ENCODE measurements at regions not wholly inside any gene's neighbourhood (a gene's known extent, or its start where the extent isn't known, plus 50 kb on each side); places are given as distances from the start of the nearest gene placed in this dataset.

DNA sequence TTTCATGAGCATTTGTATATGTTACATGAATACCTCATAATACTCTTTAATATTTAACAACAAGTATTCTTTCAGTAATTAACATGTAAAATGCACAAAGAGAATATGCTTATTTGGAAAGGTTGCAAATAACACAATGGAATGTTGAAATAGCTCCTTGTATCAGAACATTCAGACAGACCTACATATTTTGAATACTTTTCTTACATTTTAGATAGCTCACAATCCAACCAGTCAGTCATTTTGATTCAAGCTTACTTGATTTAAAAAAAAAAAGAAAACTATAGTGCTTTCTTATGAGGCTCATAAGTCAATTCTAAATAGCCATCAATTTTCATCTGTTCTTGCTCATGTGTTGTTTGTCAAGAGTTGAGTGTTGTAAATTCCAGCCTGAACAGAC, 518.8 kb downstream of the ADGRL2 start:
- no peak for DNase-seq

GRCh38 chr1:82318921-82319320, 518.2 kb downstream of the ADGRL2 start:
- no peak for DNase-seq

- DNase-seq = no peak
Measured at GRCh38 chr1:82318265-82318664, 517.5 kb downstream of the ADGRL2 start.

DNA sequence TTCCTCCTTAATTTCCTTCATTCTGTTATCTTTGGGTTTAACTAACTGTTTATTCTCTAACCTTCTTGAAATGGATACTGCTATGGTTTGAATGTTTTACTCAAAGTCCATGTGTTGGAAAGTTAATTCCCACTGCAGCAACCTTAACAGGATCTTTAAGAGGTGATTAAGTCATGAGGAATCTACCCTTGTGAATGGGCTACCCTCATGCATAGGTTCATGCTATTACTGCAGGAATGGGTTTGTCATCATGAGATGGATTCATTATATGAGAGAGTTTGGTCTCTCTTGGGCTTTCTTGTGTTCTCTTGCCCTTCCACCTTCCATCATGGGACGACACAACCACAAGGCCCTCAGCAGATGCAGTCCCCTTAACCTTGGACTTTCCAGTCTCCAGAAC, 516.9 kb downstream of the ADGRL2 start:
- DNase-seq = no peak

GRCh38 chr1:82299656-82300055, 498.9 kb downstream of the ADGRL2 start:
- no peak for DNase-seq

GRCh38 chr1:82299056-82299455, 498.3 kb downstream of the ADGRL2 start:
- peak in 1 of 56 donors; percentile 1 for DNase-seq

- DNase-seq = no peak
Measured at GRCh38 chr1:82297139-82297896, 496.6 kb downstream of the ADGRL2 start.

DNA sequence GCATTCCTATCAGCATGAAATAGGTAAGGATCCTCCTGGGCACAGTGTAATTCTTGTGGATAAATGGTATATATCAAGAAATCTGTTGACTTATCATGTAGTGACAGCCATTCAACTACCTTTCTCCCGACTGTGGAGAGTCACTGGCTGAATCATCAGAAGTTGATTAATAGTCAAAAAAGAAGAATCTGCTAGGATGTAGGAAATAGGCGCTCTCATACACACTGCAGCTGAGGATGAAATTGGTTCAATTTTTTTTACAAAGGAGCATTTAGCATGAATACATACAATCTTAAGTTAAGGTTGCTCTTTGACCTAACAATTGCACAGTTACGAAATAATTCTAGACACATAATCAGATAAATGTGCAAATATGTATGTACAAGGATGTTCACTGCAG, 486.8 kb downstream of the ADGRL2 start:
- DNase-seq = no peak

DNA sequence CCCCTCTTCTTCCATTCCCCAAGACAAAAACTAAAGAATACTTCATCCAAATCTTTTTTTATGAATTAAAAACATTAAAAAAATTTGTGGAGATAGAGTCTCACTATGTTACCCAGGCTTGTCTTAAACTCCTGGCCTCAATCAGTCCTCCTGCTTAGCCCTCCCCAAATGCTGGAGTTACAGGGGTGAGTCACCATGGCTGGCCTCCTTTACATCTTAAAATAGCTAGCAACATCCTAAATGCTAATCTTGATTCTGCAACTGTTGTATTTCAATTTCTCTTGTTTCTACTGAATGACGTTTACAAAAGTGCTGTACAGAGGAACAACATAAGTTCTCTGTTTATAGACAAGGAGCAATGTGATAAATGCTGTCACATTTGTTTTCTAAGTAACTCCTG, 483.5 kb downstream of the ADGRL2 start:
- DNase-seq = no peak

- no peak for DNase-seq
Measured at GRCh38 chr1:82279241-82279640, 478.5 kb downstream of the ADGRL2 start.

DNA sequence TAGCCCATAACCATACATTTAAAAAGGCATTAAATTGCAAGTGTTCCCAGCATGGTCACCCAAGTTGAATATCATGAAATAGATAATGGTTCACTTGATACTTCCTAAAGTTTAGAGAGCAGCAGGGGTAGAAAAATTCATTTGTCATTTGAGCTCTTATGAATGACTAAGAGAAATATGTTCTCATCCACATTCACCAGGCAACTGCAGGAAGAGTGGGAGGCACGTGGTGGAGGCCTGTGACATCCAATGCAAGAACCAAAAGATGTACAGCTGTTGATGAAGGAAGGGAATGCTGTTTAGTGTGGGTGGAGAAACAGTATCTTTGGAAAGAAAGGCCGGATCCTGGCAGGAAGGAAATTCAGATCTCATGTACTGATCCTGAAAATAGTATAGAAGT, 473.1 kb downstream of the ADGRL2 start:
- peak in 1 of 56 donors; percentile 2 for DNase-seq

DNA sequence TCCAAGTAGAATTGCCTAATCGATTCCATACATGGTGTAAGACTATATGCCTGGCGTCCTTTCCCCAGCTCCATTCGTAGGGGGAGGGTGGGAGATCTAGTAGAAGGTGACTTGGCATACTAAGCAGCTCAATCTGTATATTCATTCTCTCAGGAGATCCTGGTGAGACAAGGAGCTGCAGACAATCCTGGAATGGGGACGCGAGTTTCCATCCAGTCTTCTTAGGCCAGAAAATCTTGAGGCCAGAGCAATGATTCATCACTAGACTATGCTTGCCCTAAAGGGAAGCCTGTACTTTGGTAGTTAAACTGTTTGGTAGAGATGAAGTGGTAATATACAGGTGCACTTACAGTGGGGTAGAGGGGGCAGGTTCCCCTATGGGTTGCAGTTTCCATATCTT, 468.7 kb downstream of the ADGRL2 start:
- DNase-seq = no peak

GRCh38 chr1:82268826-82269225, 468.1 kb downstream of the ADGRL2 start:
- no peak for DNase-seq

- no peak for DNase-seq
Measured at GRCh38 chr1:82266351-82266750, 465.6 kb downstream of the ADGRL2 start.

GRCh38 chr1:82265436-82265835, 464.7 kb downstream of the ADGRL2 start:
- no peak for DNase-seq

DNA sequence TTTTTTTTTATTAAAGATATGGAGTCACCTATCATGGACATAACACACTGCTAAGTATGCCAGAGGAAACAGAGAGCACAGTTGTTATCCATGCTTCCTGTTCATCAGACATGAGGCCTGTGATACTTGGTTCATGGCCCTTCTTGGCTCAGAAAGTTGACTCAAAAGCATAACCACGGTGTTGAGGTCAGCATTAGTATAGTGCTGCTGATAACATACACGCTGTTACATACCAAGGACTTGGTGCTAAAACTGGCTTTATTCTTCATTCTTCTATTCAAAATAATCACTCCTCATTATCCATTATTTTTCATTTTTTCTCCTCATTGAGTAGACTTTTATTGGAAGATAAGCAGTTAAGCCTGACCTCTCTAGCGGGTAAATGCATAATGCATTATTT, 464.1 kb downstream of the ADGRL2 start:
- no peak for DNase-seq

GRCh38 chr1:82263396-82263795, 462.7 kb downstream of the ADGRL2 start:
- no peak for DNase-seq

DNA sequence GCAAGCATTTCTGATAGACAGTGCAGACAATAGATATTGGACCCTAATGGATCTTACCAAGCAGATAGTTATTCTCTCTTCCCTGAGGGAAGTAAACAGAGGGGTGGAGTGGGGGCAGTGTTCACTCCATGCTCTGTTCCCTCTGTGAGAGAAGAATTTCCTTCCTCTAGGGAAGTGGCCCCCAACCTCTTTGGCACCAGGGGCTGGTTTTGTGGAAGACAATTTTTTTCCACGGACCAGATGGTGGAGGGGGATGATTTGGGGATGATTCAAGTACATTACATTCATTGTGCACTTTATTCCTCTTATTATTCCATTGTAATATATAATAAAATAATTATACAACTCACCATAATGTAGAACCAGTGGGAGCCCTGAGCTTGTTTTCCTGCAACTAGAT, 459.9 kb downstream of the ADGRL2 start:
- DNase-seq = no peak

DNA sequence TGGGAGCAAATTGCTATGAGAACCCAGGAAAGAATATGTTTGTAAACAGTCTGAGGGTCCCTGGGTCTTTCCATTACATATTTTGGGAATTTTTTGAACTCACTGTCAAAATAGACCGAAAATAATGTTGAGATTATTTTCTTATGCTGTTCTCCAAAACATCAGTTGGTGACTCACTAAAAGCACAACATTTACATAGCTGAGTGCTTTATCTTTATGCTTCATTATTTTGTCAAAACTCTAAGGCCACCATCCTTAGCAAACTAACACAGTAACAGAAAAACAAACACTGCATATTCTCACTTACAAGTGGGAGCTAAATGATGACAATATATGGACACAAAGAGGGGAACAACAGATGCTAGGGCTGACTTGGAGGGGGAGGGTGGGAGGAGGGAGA, 459.3 kb downstream of the ADGRL2 start:
- DNase-seq = no peak

DNA sequence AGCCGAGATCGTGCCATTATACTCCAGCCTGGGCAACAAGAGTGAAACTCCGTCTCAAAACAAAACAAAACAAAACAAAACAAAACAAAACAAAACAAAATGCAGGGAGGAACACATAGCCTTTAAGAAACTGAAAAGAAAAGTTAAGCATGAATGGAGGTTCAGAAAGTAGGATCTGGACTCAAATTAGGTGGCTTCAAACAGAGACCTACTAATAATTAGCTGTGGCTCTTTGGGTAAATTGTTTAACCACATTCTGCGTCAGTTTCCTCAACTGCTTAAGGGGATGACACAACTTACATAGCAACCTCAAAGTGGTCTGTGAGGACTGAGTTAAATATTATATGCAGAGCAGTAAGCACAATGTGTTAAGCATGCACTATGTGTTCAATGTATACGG, 458.2 kb downstream of the ADGRL2 start:
- DNase-seq = no peak

DNA sequence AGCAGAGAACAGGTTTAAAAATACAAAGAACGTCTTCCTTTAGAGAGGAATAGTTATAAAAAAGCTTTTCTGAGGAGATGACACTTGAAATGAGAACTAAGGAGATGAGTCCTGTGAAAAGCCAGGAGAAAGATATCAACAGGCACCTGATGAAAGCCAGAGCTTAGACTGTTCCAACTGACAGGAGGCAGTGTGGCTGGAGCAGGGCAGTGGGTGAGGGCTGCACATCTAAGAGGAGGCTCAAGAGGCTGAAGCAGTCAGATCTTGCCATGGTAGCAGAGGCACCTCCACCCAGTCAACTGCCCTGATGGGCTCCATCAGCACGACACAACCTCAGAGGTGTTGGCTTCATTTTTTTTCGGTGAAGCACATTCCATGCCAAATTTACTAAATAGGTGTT, 445.3 kb downstream of the ADGRL2 start:
- DNase-seq = no peak

GRCh38 chr1:82245345-82246014, 444.7 kb downstream of the ADGRL2 start:
- DNase-seq = no peak

GRCh38 chr1:82240571-82240970, 439.8 kb downstream of the ADGRL2 start:
- no peak for DNase-seq
